HepG2 (cell line): ENCODE measurements at regions not wholly inside any gene's neighbourhood (a gene's known extent, or its start where the extent isn't known, plus 50 kb on each side); places are given as distances from the start of the nearest gene placed in this dataset.

Experiments
- BCLAF1 ChIP-seq: fragments of 450-650 bp; IDR thresholded peaks from 2 replicates; pipeline ENCODE4 v1.6.1; 2017; ENCODE audit warnings: mild to moderate bottlenecking
- BRD4 ChIP-seq: sonication (generic); formaldehyde crosslinking; IDR thresholded peaks from 2 replicates; pipeline ENCODE4 v1.4.0; 2020; ENCODE audit warnings: missing genetic modification reagents
- EEA1 ChIP-seq: sonication (generic); formaldehyde crosslinking; IDR thresholded peaks from 2 replicates; pipeline ENCODE4 v1.5.1; 2020; ENCODE audit warnings: mild to moderate bottlenecking, missing genetic modification reagents, borderline replicate concordance
- MAF1 ChIP-seq: sonication (generic); formaldehyde crosslinking; IDR thresholded peaks from 2 replicates; pipeline ENCODE4 v1.5.0; 2020; ENCODE audit warnings: missing genetic modification reagents, borderline replicate concordance
- NFATC3 ChIP-seq: sonication (generic); formaldehyde crosslinking; IDR thresholded peaks from 2 replicates; pipeline ENCODE4 v1.5.1; 2020; ENCODE audit warnings: mild to moderate bottlenecking, missing genetic modification reagents
- NR0B2 ChIP-seq: sonication (generic); formaldehyde crosslinking; IDR thresholded peaks from 2 replicates; pipeline ENCODE4 v1.4.0; 2020; ENCODE audit warnings: mild to moderate bottlenecking, missing genetic modification reagents
- ONECUT2 ChIP-seq: sonication (generic); formaldehyde crosslinking; IDR thresholded peaks from 2 replicates; pipeline ENCODE4 v1.4.0; 2020; ENCODE audit warnings: missing genetic modification reagents
- PCBP2 ChIP-seq: fragments of 200-400 bp; formaldehyde crosslinking; optimal IDR thresholded peaks from 2 replicates; pipeline ENCODE3; 2018; ENCODE audit warnings: low read length, low read depth; ENCODE audit not compliant: poor library complexity, severe bottlenecking
- RAD21 ChIP-seq: fragments of 450-650 bp; formaldehyde crosslinking; IDR thresholded peaks from 2 replicates; pipeline ENCODE4 v1.5.0; 2020; ENCODE audit warnings: mild to moderate bottlenecking
- TIGD3 ChIP-seq: sonication (generic); formaldehyde crosslinking; IDR thresholded peaks from 2 replicates; pipeline ENCODE4 v1.5.1; 2020; ENCODE audit warnings: mild to moderate bottlenecking, missing genetic modification reagents, borderline replicate concordance
- TRAFD1 ChIP-seq: sonication (generic); formaldehyde crosslinking; IDR thresholded peaks from 2 replicates; pipeline ENCODE4 v1.5.1; 2020; ENCODE audit warnings: missing genetic modification reagents, mild to moderate bottlenecking, borderline replicate concordance
- ZBTB14 ChIP-seq: sonication (generic); formaldehyde crosslinking; IDR thresholded peaks from 2 replicates; pipeline ENCODE4 v1.4.0; 2020; ENCODE audit warnings: missing genetic modification reagents
- ZBTB20 ChIP-seq: sonication (generic); formaldehyde crosslinking; IDR thresholded peaks from 2 replicates; pipeline ENCODE4 v1.8.1; 2023; ENCODE audit warnings: missing genetic modification reagents, low read depth, mild to moderate bottlenecking, borderline replicate concordance
- ZBTB49 ChIP-seq: sonication (generic); formaldehyde crosslinking; IDR thresholded peaks from 2 replicates; pipeline ENCODE4 v1.4.0; 2020; ENCODE audit warnings: missing genetic modification reagents, borderline replicate concordance
- ZMYM4 ChIP-seq: sonication (generic); formaldehyde crosslinking; IDR thresholded peaks from 2 replicates; pipeline ENCODE4 v1.8.1; 2023; ENCODE audit warnings: mild to moderate bottlenecking, missing genetic modification reagents
- ZNF350 ChIP-seq: sonication (generic); formaldehyde crosslinking; IDR thresholded peaks from 2 replicates; pipeline ENCODE4 v1.4.0; 2020; ENCODE audit warnings: mild to moderate bottlenecking, low read depth, missing genetic modification reagents, borderline replicate concordance
- ZNF367 ChIP-seq: sonication (generic); formaldehyde crosslinking; IDR thresholded peaks from 2 replicates; pipeline ENCODE4 v1.4.0; 2020; ENCODE audit warnings: missing genetic modification reagents, borderline replicate concordance
- ZNF605 ChIP-seq: sonication (generic); formaldehyde crosslinking; IDR thresholded peaks from 2 replicates; pipeline ENCODE4 v1.8.0; 2022; ENCODE audit warnings: mild to moderate bottlenecking, missing genetic modification reagents
- ZNF644 ChIP-seq: IDR thresholded peaks from 2 replicates; pipeline ENCODE4 v1.6.1; 2016; ENCODE audit warnings: low read depth
- ZNF746 ChIP-seq: sonication (generic); formaldehyde crosslinking; IDR thresholded peaks from 2 replicates; pipeline ENCODE4 v1.8.0; 2022; ENCODE audit warnings: mild to moderate bottlenecking, missing genetic modification reagents

GRCh38 chr2:8573234-8573941 is 108.5 kb upstream of the ID2 start (continued):
- TF ChIP-seq ZMYM4 (CRISPR knock-in tag) (no peak), TRAFD1 (CRISPR knock-in tag) (no peak), NR0B2 (CRISPR knock-in tag) (no peak), ZBTB49 (no peak), ZNF644 (CRISPR knock-in tag) (no peak), RAD21 (CRISPR knock-in tag) (no peak), ZBTB20 (CRISPR knock-in tag) (no peak), TIGD3 (no peak; the same call in 1 of the 2 replicates), PCBP2 (no peak), BRD4 (CRISPR knock-in tag) (no peak; the same call in 1 of the 2 replicates), NFATC3 (CRISPR knock-in tag) (no peak), ONECUT2 (no peak), MAF1 (CRISPR knock-in tag) (no peak), ZNF746 (CRISPR knock-in tag) (no peak), BCLAF1 (no peak), ZNF605 (CRISPR knock-in tag) (no peak), ZNF367 (CRISPR knock-in tag) (no peak), ZBTB14 (CRISPR knock-in tag) (no peak), EEA1 (CRISPR knock-in tag) (0 out of 2 replicates have a peak, but pooled peaks have one; percentile 6), ZNF350 (CRISPR knock-in tag) (no peak)
